Vagina (tissue), 2 donors: ENCODE measurements at regions not wholly inside any gene's neighbourhood (a gene's known extent, or its start where the extent isn't known, plus 50 kb on each side); places are given as distances from the start of the nearest gene placed in this dataset.

ENCODE experiments used
- DNase-seq, 2 donors: peaks; one replicate each; pipeline ENCODE4 v3.0.0-alpha.2; 2017; ENCODE audit errors: extremely low spot score in 2 of 2
- H3K27ac ChIP-seq: fragments of 200-600 bp; sonication (generic); one replicate; pipeline ENCODE4 v1.5.1; 2019
- H3K27me3 ChIP-seq: fragments of 200-600 bp; sonication (generic); one replicate; pipeline ENCODE4 v1.5.1; 2019
- H3K36me3 ChIP-seq, 2 donors: fragments of 200-600 bp; sonication (generic); one replicate each; pipeline ENCODE4 v1.5.1; 2017 to 2019
- H3K4me1 ChIP-seq: fragments of 200-600 bp; sonication (generic); one replicate; pipeline ENCODE4 v1.5.1; 2019
- H3K4me3 ChIP-seq, 2 donors: fragments of 200-600 bp; sonication (generic); 1 replicate in 1 of 2; 2 replicates in 1 of 2; pipeline ENCODE4 v1.5.1; 2016 to 2019
- H3K9me3 ChIP-seq: fragments of 200-600 bp; sonication (generic); one replicate; pipeline ENCODE4 v1.5.1; 2019
- CTCF ChIP-seq, 3 experiments: fragments of 450-650 bp in 2 of 3; fragments of 200-600 bp in 1 of 3; sonication (generic) in 1 of 3; IDR thresholded peaks; one replicate each; pipeline ENCODE4 v1.5.1; 2017 to 2019; ENCODE audit warnings: antibody characterized with exemption in 3 of 3, mild to moderate bottlenecking in 2 of 3, moderate library complexity in 2 of 3
- POLR2A ChIP-seq, 2 donors: fragments of 450-650 bp; IDR thresholded peaks; one replicate each; pipeline ENCODE4 v1.6.1; 2017; ENCODE audit warnings: antibody characterized with exemption in 2 of 2, mild to moderate bottlenecking in 2 of 2, moderate library complexity in 2 of 2
- POLR2AphosphoS5 ChIP-seq, 2 donors: sonication (generic); formaldehyde crosslinking; IDR thresholded peaks; one replicate each; pipeline ENCODE4 v1.9.0; 2017; ENCODE audit warnings: antibody characterized with exemption in 2 of 2, mild to moderate bottlenecking in 2 of 2, low read depth in 1 of 2; ENCODE audit not compliant: insufficient read depth in 1 of 2
- intact Hi-C: fragments of 100-400 bp; cut with DNase I; formaldehyde crosslinking; loops from one replicate; pipeline ENCODE4 v1.15.1; 2023

- Histone ChIP-seq H3K4me3 (no peak overlapping the region), H3K27ac (no peak overlapping the region), H3K4me1 (no peaks in the 10 kb centered on the region), H3K36me3 (no peaks in the 10 kb centered on the region), H3K27me3 (no peaks in the 10 kb centered on the region), H3K9me3 (no peaks in the 10 kb centered on the region)
- intact Hi-C loops, result no loop called here
- no peak for TF ChIP-seq CTCF (IDR thresholded peaks at IDR 0.05)
- TF ChIP-seq POLR2AphosphoS5 (IDR thresholded peaks at IDR 0.05; ENCODE audit: insufficient read depth in 1 of 2, low read depth in 1 of 2), result no peak
- TF ChIP-seq POLR2A (IDR thresholded peaks at IDR 0.05), result no peak
- DNase-seq, result no peak
These were observed 350.4 kb downstream of the DDX10 start for GRCh38 chr11:109015283-109015682.

- no peaks in the 10 kb centered on the region for H3K4me1 ChIP-seq
- H3K27me3 ChIP-seq, result no peaks in the 10 kb centered on the region
- intact Hi-C loops, result no loop called here
- no peak overlapping the region for H3K27ac ChIP-seq
- no peak overlapping the region for H3K4me3 ChIP-seq
- H3K36me3 ChIP-seq, result no peaks in the 10 kb centered on the region
- no peak for DNase-seq
- no peaks in the 10 kb centered on the region for H3K9me3 ChIP-seq
- TF ChIP-seq POLR2AphosphoS5 (IDR thresholded peaks at IDR 0.05; ENCODE audit: insufficient read depth in 1 of 2, low read depth in 1 of 2) (no peak), POLR2A (IDR thresholded peaks at IDR 0.05) (no peak), CTCF (IDR thresholded peaks at IDR 0.05) (no peak)
These were observed 351.9 kb downstream of the DDX10 start for GRCh38 chr11:109016724-109017123.

- no peak for DNase-seq
These were observed 352.6 kb downstream of the DDX10 start for GRCh38 chr11:109017489-109017888.

GRCh38 chr11:109018639-109019038, 353.8 kb downstream of the DDX10 start:
- Histone ChIP-seq H3K9me3 (no peaks in the 10 kb centered on the region), H3K36me3 (no peaks in the 10 kb centered on the region), H3K27ac (no peak overlapping the region), H3K4me1 (no peaks in the 10 kb centered on the region), H3K4me3 (no peak overlapping the region), H3K27me3 (no peaks in the 10 kb centered on the region)
- intact Hi-C loops, result no loop called here
- DNase-seq, result no peak
- TF ChIP-seq POLR2AphosphoS5 (IDR thresholded peaks at IDR 0.05; ENCODE audit: insufficient read depth in 1 of 2, low read depth in 1 of 2) (no peak), CTCF (IDR thresholded peaks at IDR 0.05) (no peak), POLR2A (IDR thresholded peaks at IDR 0.05) (no peak)

More at GRCh38 chr11:109017489-109017888, 352.6 kb downstream of the DDX10 start:
- Histone ChIP-seq H3K27ac (no peak overlapping the region), H3K36me3 (no peaks in the 10 kb centered on the region), H3K4me1 (no peaks in the 10 kb centered on the region), H3K4me3 (no peak overlapping the region), H3K27me3 (no peaks in the 10 kb centered on the region), H3K9me3 (no peaks in the 10 kb centered on the region)
- intact Hi-C loops, result no loop called here
- TF ChIP-seq POLR2AphosphoS5 (IDR thresholded peaks at IDR 0.05; ENCODE audit: insufficient read depth in 1 of 2, low read depth in 1 of 2), result no peak
- no peak for TF ChIP-seq POLR2A (IDR thresholded peaks at IDR 0.05)
- no peak for TF ChIP-seq CTCF (IDR thresholded peaks at IDR 0.05)

GRCh38 chr11:109019342-109019936, 354.6 kb downstream of the DDX10 start:
- H3K36me3 ChIP-seq, result no peaks in the 10 kb centered on the region
- no peaks in the 10 kb centered on the region for H3K27me3 ChIP-seq
- H3K4me1 ChIP-seq, result no peaks in the 10 kb centered on the region
- DNase-seq, result no peak
- no peak overlapping the region for H3K4me3 ChIP-seq
- no peaks in the 10 kb centered on the region for H3K9me3 ChIP-seq
- intact Hi-C loops, result no loop called here
- TF ChIP-seq POLR2A (IDR thresholded peaks at IDR 0.05), result no peak
- TF ChIP-seq POLR2AphosphoS5 (IDR thresholded peaks at IDR 0.05; ENCODE audit: insufficient read depth in 1 of 2, low read depth in 1 of 2), result no peak
- no peak for TF ChIP-seq CTCF (IDR thresholded peaks at IDR 0.05)
- H3K27ac ChIP-seq, result no peak overlapping the region
